Body of pancreas (tissue), 4 donors: ENCODE measurements at regions not wholly inside any gene's neighbourhood (a gene's known extent, or its start where the extent isn't known, plus 50 kb on each side); places are given as distances from the start of the nearest gene placed in this dataset.

Experiments
- POLR2A ChIP-seq, 3 donors: fragments of 450-650 bp; IDR thresholded peaks; one replicate each; pipeline ENCODE4 v1.6.1; 2016; ENCODE audit warnings: antibody characterized with exemption in 3 of 3, mild to moderate bottlenecking in 2 of 3
- TF ChIP-seq, protein P1 (sequence below), 7 experiments: fragments of 450-650 bp in 4 of 7; fragments of 200-600 bp in 3 of 7; sonication (generic) in 3 of 7; IDR thresholded peaks; one replicate each; pipeline ENCODE4 v1.5.1; 2016 to 2019; ENCODE audit warnings: antibody characterized with exemption in 7 of 7

DNA sequence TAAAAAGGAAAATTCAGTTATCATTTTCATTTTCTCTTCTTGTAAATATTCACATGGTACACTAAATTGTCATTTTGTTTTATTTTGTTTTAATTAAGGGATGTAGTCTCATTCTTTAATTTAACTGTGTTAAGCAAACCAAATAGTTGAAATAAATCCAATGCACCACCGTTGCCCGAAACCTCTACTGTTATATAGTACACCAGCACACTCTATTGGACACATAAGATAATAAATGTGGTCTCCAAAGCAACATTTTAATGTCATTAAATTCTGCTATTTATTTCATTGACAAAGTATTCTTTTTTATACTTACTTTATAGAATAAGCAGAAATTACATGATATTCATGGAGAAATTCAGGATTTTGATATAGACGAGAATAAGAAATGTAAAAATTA is 156.4 kb upstream of the FREM2 start:
- TF ChIP-seq, protein P1, sequence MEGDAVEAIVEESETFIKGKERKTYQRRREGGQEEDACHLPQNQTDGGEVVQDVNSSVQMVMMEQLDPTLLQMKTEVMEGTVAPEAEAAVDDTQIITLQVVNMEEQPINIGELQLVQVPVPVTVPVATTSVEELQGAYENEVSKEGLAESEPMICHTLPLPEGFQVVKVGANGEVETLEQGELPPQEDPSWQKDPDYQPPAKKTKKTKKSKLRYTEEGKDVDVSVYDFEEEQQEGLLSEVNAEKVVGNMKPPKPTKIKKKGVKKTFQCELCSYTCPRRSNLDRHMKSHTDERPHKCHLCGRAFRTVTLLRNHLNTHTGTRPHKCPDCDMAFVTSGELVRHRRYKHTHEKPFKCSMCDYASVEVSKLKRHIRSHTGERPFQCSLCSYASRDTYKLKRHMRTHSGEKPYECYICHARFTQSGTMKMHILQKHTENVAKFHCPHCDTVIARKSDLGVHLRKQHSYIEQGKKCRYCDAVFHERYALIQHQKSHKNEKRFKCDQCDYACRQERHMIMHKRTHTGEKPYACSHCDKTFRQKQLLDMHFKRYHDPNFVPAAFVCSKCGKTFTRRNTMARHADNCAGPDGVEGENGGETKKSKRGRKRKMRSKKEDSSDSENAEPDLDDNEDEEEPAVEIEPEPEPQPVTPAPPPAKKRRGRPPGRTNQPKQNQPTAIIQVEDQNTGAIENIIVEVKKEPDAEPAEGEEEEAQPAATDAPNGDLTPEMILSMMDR (IDR thresholded peaks at IDR 0.05), result peak; percentile 19 to 67 (median 48)
- TF ChIP-seq POLR2A (IDR thresholded peaks at IDR 0.05), result no peak
